PC-9 (cell line): ENCODE measurements at regions not wholly inside any gene's neighbourhood (a gene's known extent, or its start where the extent isn't known, plus 50 kb on each side); places are given as distances from the start of the nearest gene placed in this dataset.

Experiments used
- BruUV-seq: library from RNA; stranded (reverse); fragments of 400-500 nt; replicated peaks from 2 replicates; lab custom pipeline; 2021; lab: Mats Ljungman, UMichigan
- CTCF ChIA-PET: fragments of 300-600 bp; sonication (Branson Sonifier 250); formaldehyde crosslinking; loops from one replicate; lab custom pipeline; 2022; ENCODE audit warnings: antibody characterized with exemption; lab: Charles Lee
- POLR2A ChIA-PET: fragments of 300-600 bp; sonication (Branson Sonifier 250); formaldehyde crosslinking; loops from one replicate; lab custom pipeline; 2022; ENCODE audit warnings: antibody characterized with exemption; ENCODE audit not compliant: unreplicated experiment; lab: Charles Lee
- DNase-seq, 2 experiments: peaks; one replicate each; pipeline versions ENCODE4 v3.0.0 to v3.0.0-alpha.2; 2015 to 2022; ENCODE audit warnings: mixed read lengths in 1 of 2
- H2AFZ ChIP-seq: fragments of 200-600 bp; sonication (generic); 2 replicates; pipeline ENCODE4 v1.8.1; 2017; ENCODE audit warnings: antibody characterized with exemption
- H3F3A ChIP-seq: fragments of 200-600 bp; sonication (generic); 2 replicates; pipeline ENCODE4 v1.8.1; 2017; ENCODE audit warnings: antibody characterized with exemption, mild to moderate bottlenecking, low read depth; ENCODE audit not compliant: insufficient read depth
- H3K27ac ChIP-seq: fragments of 200-600 bp; sonication (generic); 2 replicates; pipeline ENCODE4 v1.6.1; 2016; ENCODE audit warnings: mixed run types
- H3K27me3 ChIP-seq: fragments of 200-600 bp; sonication (generic); 2 replicates; pipeline ENCODE4 v1.6.1; 2016; ENCODE audit warnings: low read depth, mixed run types; ENCODE audit not compliant: insufficient read depth
- H3K36me3 ChIP-seq: fragments of 200-600 bp; sonication (generic); 2 replicates; pipeline ENCODE4 v1.6.1; 2016; ENCODE audit warnings: low read depth, mixed run types
- H3K4me1 ChIP-seq: fragments of 200-600 bp; sonication (generic); replicated peaks from 2 replicates; pipeline ENCODE4 v1.6.1; 2016; ENCODE audit warnings: mixed run types; ENCODE audit not compliant: insufficient read depth
- H3K4me2 ChIP-seq: fragments of 200-600 bp; sonication (generic); 2 replicates; pipeline ENCODE4 v1.6.1; 2017; ENCODE audit warnings: mixed run types
- H3K4me3 ChIP-seq: fragments of 200-600 bp; sonication (generic); 2 replicates; pipeline ENCODE4 v1.6.1; 2016; ENCODE audit warnings: mixed run types
- H3K79me2 ChIP-seq: fragments of 200-600 bp; sonication (generic); 2 replicates; pipeline ENCODE4 v1.6.1; 2017; ENCODE audit warnings: low read depth, mixed run types
- H3K9me2 ChIP-seq: fragments of 200-600 bp; sonication (generic); 2 replicates; pipeline ENCODE4 v1.8.1; 2017; ENCODE audit warnings: mild to moderate bottlenecking; ENCODE audit not compliant: insufficient read depth
- H3K9me3 ChIP-seq: fragments of 200-600 bp; sonication (generic); 2 replicates; pipeline ENCODE4 v1.8.1; 2016; ENCODE audit warnings: low read depth; ENCODE audit not compliant: insufficient read depth
- H4K20me1 ChIP-seq: fragments of 200-600 bp; sonication (generic); 2 replicates; pipeline ENCODE4 v1.8.1; 2017; ENCODE audit not compliant: insufficient read depth
- EZH2 ChIP-seq: fragments of 200-600 bp; sonication (generic); IDR thresholded peaks from 2 replicates; pipeline ENCODE4 v1.8.0; 2017; ENCODE audit warnings: antibody characterized with exemption, low read depth
- intact Hi-C: fragments of 100-400 bp; cut with micrococcal nuclease; formaldehyde crosslinking; loops from one replicate; pipeline ENCODE4 v1.10.0; 2022; ENCODE audit not compliant: unreplicated experiment
- TF ChIP-seq, protein P1 (sequence below): fragments of 200-600 bp; sonication (generic); conservative IDR thresholded peaks from 2 replicates; pipeline ENCODE4 v1.6.1; 2017; ENCODE audit warnings: mixed run types, antibody characterized with exemption, mild to moderate bottlenecking, moderate library complexity

DNA sequence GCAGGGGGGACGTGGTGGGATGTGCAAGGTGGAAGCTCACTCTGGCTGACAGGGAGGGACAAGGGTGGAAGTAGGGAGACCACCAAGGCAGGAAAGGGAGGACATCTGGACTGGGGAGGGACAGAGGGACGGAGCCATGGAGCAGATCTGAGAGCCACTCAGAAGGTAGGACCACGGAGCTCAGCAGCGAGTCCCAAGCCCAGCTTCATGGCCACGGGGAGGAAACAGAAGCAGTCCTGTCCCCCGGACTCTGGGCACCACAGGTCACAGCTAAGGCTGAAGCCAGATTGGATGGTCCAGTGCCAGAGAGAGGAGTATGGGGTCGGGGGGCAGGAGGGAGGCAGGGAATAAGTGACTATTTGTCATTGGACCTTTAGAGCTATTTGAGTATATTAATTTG lies 220.1 kb downstream of the TBC1D2B start:
- Histone ChIP-seq H3K36me3 (no peaks in the 10 kb centered on the region), H3K79me2 (no peaks in the 10 kb centered on the region), H3K9me3 (no peaks in the 10 kb centered on the region), H2AFZ (no peak overlapping the region), H3K4me2 (no peak overlapping the region), H3F3A (no peaks in the 10 kb centered on the region), H3K4me3 (no peak overlapping the region), H3K9me2 (no peaks in the 10 kb centered on the region), H3K27ac (no peak overlapping the region), H4K20me1 (no peaks in the 10 kb centered on the region), H3K4me1 (no peaks in the 10 kb centered on the region), H3K27me3 (peaks cover 57% of the 10 kb centered on the region)
- no peak for TF ChIP-seq EZH2
- BruUV-seq, result no TSS peak
- CTCF ChIA-PET, result no interaction called here
- DNase-seq, result no peak
- POLR2A ChIA-PET, result no interaction called here
- intact Hi-C loops, result no loop called here

DNA sequence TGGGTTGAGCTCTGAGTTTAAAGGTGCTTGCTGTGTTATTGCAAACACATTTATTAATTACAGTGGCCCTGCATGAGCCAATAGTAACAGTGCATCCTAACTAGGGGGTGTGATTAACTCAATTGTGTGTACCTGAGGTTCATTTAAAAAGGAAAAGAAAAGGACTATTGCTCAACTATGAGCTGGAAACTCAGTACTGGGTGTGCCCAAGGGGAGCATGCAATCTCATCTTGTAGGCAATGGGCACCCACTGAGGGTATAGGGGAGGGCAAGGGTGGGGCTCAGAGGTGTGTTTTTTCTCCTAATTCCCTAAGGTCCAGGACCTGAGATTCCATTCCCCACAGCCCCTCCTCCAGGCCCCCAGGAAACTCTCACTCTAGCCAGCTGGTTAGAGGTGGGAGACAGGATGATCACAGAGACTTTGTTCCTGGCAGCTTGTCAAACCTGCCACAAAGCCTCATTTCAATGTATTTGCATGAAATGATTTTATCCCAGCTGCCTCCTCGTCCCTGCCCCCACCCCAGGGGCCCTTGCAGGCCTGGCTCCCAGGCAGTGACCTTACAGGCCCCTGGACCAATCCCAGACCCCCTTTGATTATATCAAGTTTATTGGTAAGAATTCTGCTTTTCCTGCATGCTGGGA lies 220.7 kb downstream of the TBC1D2B start:
- H3K9me3 ChIP-seq, result no peaks in the 10 kb centered on the region
- POLR2A ChIA-PET, result no interaction called here
- H3K79me2 ChIP-seq, result no peaks in the 10 kb centered on the region
- TF ChIP-seq, protein P1, sequence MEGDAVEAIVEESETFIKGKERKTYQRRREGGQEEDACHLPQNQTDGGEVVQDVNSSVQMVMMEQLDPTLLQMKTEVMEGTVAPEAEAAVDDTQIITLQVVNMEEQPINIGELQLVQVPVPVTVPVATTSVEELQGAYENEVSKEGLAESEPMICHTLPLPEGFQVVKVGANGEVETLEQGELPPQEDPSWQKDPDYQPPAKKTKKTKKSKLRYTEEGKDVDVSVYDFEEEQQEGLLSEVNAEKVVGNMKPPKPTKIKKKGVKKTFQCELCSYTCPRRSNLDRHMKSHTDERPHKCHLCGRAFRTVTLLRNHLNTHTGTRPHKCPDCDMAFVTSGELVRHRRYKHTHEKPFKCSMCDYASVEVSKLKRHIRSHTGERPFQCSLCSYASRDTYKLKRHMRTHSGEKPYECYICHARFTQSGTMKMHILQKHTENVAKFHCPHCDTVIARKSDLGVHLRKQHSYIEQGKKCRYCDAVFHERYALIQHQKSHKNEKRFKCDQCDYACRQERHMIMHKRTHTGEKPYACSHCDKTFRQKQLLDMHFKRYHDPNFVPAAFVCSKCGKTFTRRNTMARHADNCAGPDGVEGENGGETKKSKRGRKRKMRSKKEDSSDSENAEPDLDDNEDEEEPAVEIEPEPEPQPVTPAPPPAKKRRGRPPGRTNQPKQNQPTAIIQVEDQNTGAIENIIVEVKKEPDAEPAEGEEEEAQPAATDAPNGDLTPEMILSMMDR, result no peak
- no peak for TF ChIP-seq EZH2
- CTCF ChIA-PET, result interaction anchor here (0.7 kb wide), 1 partner anchor 112 kb away, joined by 3 read pairs; no protein-coding TSS in a partner anchor
- intact Hi-C loops, result no loop called here
- no peak overlapping the region for H3K4me2 ChIP-seq
- H4K20me1 ChIP-seq, result no peaks in the 10 kb centered on the region
- no peaks in the 10 kb centered on the region for H3K36me3 ChIP-seq
- H2AFZ ChIP-seq, result no peak overlapping the region
- no peaks in the 10 kb centered on the region for H3F3A ChIP-seq
- no peaks in the 10 kb centered on the region for H3K4me1 ChIP-seq
- no peaks in the 10 kb centered on the region for H3K9me2 ChIP-seq
- DNase-seq, result no peak
- BruUV-seq, result no TSS peak
- no peak overlapping the region for H3K27ac ChIP-seq
- peaks cover 63% of the 10 kb centered on the region for H3K27me3 ChIP-seq
- no peak overlapping the region for H3K4me3 ChIP-seq

DNA sequence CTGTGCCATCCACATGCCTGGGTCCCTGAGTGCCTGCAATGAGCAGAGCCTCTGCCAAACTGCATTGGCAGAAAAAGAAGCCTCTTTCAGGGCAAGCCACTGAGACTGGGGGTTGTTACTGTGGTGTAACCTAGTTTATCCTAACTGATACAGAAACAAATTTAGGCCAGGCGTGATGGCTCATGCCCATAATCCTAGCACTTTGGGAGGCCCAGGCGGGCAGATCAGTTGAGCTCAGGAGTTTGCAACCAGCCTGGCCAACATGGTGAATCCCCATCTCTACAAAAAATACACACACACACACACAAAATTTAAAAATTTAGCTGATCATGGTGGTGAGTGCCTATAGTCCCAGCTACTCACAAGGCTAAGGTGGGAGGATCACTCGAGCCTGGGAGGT lies 221.6 kb downstream of the TBC1D2B start:
- Histone ChIP-seq H3K27ac (no peak overlapping the region), H3F3A (no peaks in the 10 kb centered on the region), H3K4me3 (no peak overlapping the region), H3K36me3 (no peaks in the 10 kb centered on the region), H3K4me1 (no peaks in the 10 kb centered on the region), H3K9me3 (no peaks in the 10 kb centered on the region), H3K4me2 (no peak overlapping the region), H3K9me2 (no peaks in the 10 kb centered on the region), H3K79me2 (no peaks in the 10 kb centered on the region), H4K20me1 (no peaks in the 10 kb centered on the region), H3K27me3 (peaks cover 73% of the 10 kb centered on the region), H2AFZ (no peak overlapping the region)
- ChIA-PET POLR2A (no interaction called here), CTCF (no interaction called here)
- DNase-seq, result no peak
- no peak for TF ChIP-seq EZH2
- TF ChIP-seq, protein P1, result no peak
- no TSS peak for BruUV-seq
- intact Hi-C loops, result no loop called here

DNA sequence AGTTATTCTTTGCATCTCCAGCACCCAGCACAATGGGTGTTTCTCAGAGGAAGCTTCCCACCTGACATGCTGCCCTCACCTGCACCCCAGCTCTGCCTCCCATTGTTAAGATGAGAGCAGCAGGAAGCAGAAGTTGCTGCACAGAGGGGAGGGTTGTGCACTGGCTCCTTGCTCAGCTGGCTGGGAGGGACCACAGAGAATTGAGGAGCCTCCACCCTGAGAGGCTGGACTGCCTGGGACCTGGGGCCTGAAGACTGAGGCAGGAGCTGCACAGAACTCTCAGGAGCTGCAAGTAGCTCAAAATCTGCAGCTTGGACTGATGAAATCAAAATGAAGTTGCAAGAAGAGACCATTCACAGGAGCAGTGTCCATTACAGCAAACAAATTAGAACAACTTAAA lies 222.3 kb upstream of the LINGO1 start:
- no peak for TF ChIP-seq EZH2
- TF ChIP-seq, protein P1, result no peak
- Histone ChIP-seq H3K4me1 (no peaks in the 10 kb centered on the region), H3F3A (no peaks in the 10 kb centered on the region), H3K4me3 (no peak overlapping the region), H2AFZ (no peak overlapping the region), H3K9me2 (no peaks in the 10 kb centered on the region), H3K79me2 (no peaks in the 10 kb centered on the region), H3K9me3 (no peaks in the 10 kb centered on the region), H3K27me3 (peaks cover 82% of the 10 kb centered on the region), H3K36me3 (no peaks in the 10 kb centered on the region), H3K27ac (no peak overlapping the region), H3K4me2 (no peak overlapping the region), H4K20me1 (no peaks in the 10 kb centered on the region)
- POLR2A ChIA-PET, result no interaction called here
- intact Hi-C loops, result no loop called here
- BruUV-seq, result no TSS peak
- CTCF ChIA-PET, result no interaction called here
- DNase-seq, result no peak
